PC-3 (cell line): ENCODE measurements at regions not wholly inside any gene's neighbourhood (a gene's known extent, or its start where the extent isn't known, plus 50 kb on each side); places are given as distances from the start of the nearest gene placed in this dataset.

Source experiments
- EZH2 ChIP-seq: fragments of 300-600 bp; sonication (generic); IDR thresholded peaks from one replicate; pipeline ENCODE4 v1.6.1; 2017; ENCODE audit warnings: antibody characterized with exemption, mild to moderate bottlenecking, low read length; ENCODE audit not compliant: unreplicated experiment
- EZH2phosphoT487 ChIP-seq: fragments of 300-600 bp; sonication (generic); IDR thresholded peaks from 2 replicates; pipeline ENCODE4 v1.6.1; 2018; ENCODE audit warnings: mild to moderate bottlenecking, antibody characterized with exemption, low read length, borderline replicate concordance
- TF ChIP-seq, protein P1 (sequence below): fragments of 300-600 bp; sonication (generic); conservative IDR thresholded peaks from 2 replicates; pipeline ENCODE4 v1.5.1; 2017; ENCODE audit warnings: antibody characterized with exemption, low read depth, mild to moderate bottlenecking, low read length

DNA sequence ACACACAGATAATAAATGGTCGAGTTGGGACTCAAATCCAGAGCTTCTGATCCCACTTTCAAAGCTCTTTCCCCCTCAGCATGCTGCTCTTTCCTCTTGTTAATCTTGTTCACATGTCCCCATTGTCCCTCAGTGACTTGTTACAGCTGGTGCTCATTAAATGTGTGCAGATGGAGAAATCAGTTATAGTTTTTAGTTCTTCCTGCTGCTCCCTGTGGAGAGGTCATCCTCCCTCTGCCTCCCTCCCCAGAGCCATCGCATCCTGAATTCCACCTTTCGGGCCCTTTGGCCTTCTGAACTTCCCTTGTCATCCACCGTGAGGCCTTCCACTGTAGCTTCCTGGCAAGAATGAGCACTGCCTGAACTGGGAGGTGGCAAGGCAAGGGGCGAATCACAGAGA lies 179.6 kb downstream of the WSCD1 start:
- TF ChIP-seq, protein P1, sequence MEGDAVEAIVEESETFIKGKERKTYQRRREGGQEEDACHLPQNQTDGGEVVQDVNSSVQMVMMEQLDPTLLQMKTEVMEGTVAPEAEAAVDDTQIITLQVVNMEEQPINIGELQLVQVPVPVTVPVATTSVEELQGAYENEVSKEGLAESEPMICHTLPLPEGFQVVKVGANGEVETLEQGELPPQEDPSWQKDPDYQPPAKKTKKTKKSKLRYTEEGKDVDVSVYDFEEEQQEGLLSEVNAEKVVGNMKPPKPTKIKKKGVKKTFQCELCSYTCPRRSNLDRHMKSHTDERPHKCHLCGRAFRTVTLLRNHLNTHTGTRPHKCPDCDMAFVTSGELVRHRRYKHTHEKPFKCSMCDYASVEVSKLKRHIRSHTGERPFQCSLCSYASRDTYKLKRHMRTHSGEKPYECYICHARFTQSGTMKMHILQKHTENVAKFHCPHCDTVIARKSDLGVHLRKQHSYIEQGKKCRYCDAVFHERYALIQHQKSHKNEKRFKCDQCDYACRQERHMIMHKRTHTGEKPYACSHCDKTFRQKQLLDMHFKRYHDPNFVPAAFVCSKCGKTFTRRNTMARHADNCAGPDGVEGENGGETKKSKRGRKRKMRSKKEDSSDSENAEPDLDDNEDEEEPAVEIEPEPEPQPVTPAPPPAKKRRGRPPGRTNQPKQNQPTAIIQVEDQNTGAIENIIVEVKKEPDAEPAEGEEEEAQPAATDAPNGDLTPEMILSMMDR = no peak
- no peak for TF ChIP-seq EZH2
- TF ChIP-seq EZH2phosphoT487 = no peak
